Epithelial cell of proximal tubule (primary cell): ENCODE measurements at regions not wholly inside any gene's neighbourhood (a gene's known extent, or its start where the extent isn't known, plus 50 kb on each side); places are given as distances from the start of the nearest gene placed in this dataset.

Experiments
- DNase-seq: peaks from one replicate; pipeline ENCODE4 v3.0.0-alpha.2; 2011; ENCODE audit warnings: low read depth
- H3K4me3 ChIP-seq: 2 replicates; pipeline ENCODE4 v1.5.1; 2011; ENCODE audit warnings: low read depth, mild to moderate bottlenecking, low read length
- TF ChIP-seq, protein P1 (sequence below): conservative IDR thresholded peaks from 2 replicates; pipeline ENCODE4 v1.5.1; 2012; ENCODE audit warnings: low read depth, mild to moderate bottlenecking, low read length

DNA sequence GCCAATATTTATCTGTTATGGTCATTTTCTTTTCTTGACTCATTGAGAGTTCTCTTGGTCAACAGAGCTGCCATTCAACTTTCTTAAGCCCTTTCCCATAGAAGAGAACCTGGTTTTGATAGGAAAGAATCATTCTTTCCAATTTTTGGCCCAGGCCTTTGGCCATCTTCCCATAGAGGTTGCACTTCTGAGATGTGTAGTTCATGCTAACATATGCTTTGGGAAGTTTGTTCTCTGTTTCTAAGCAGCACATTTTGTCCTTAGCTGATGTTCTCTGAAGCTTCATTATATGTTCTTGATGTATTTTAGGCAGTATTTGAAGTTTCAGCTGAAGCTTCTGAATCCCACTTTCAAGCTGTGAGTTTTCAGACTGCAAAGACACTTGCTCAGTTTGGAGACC, 161.1 kb downstream of the VEGFC start:
- DNase-seq = no peak
- TF ChIP-seq, protein P1, sequence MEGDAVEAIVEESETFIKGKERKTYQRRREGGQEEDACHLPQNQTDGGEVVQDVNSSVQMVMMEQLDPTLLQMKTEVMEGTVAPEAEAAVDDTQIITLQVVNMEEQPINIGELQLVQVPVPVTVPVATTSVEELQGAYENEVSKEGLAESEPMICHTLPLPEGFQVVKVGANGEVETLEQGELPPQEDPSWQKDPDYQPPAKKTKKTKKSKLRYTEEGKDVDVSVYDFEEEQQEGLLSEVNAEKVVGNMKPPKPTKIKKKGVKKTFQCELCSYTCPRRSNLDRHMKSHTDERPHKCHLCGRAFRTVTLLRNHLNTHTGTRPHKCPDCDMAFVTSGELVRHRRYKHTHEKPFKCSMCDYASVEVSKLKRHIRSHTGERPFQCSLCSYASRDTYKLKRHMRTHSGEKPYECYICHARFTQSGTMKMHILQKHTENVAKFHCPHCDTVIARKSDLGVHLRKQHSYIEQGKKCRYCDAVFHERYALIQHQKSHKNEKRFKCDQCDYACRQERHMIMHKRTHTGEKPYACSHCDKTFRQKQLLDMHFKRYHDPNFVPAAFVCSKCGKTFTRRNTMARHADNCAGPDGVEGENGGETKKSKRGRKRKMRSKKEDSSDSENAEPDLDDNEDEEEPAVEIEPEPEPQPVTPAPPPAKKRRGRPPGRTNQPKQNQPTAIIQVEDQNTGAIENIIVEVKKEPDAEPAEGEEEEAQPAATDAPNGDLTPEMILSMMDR = no peak
- no peak overlapping the region for H3K4me3 ChIP-seq
